ENCODE measurements at regions not wholly inside any gene's neighbourhood (a gene's known extent, or its start where the extent isn't known, plus 50 kb on each side); places are given as distances from the start of the nearest gene placed in this dataset.

GRCh38 chr6:165742047-165742446 lies 79.0 kb upstream of the PDE10A start:
- no peaks in the 10 kb centered on the region for H3K36me3 ChIP-seq (ENCODE audit: control insufficient read depth, insufficient read depth, low read length)

GRCh38 chr6:165737396-165737795 lies 74.4 kb upstream of the PDE10A start:
- Histone ChIP-seq H3K9ac (ENCODE audit: low read length) (no peak overlapping the region), H3K27me3 (ENCODE audit: control insufficient read depth, insufficient read depth, low read length) (no peaks in the 10 kb centered on the region), H3K4me3 (ENCODE audit: low read length) (no peak overlapping the region), H3K27ac (ENCODE audit: low read depth, low read length) (no peak overlapping the region), H3K4me1 (ENCODE audit: control insufficient read depth, insufficient read depth, low read length) (no peaks in the 10 kb centered on the region), H3K36me3 (ENCODE audit: control insufficient read depth, insufficient read depth, low read length) (no peaks in the 10 kb centered on the region)

More at GRCh38 chr6:165742047-165742446, 79.0 kb upstream of the PDE10A start:
- no peak overlapping the region for H3K27ac ChIP-seq (ENCODE audit: low read depth, low read length)
- no peaks in the 10 kb centered on the region for H3K27me3 ChIP-seq (ENCODE audit: control insufficient read depth, insufficient read depth, low read length)
- H3K4me3 ChIP-seq (ENCODE audit: low read length) = no peak overlapping the region
- no peaks in the 10 kb centered on the region for H3K4me1 ChIP-seq (ENCODE audit: control insufficient read depth, insufficient read depth, low read length)
- H3K9ac ChIP-seq (ENCODE audit: low read length) = no peak overlapping the region

GRCh38 chr6:165735065-165735464 lies 72.0 kb upstream of the PDE10A start:
- Histone ChIP-seq H3K4me1 (ENCODE audit: control insufficient read depth, insufficient read depth, low read length) (no peaks in the 10 kb centered on the region), H3K27me3 (ENCODE audit: control insufficient read depth, insufficient read depth, low read length) (no peaks in the 10 kb centered on the region), H3K36me3 (ENCODE audit: control insufficient read depth, insufficient read depth, low read length) (no peaks in the 10 kb centered on the region), H3K9ac (ENCODE audit: low read length) (no peak overlapping the region), H3K4me3 (ENCODE audit: low read length) (no peak overlapping the region), H3K27ac (ENCODE audit: low read depth, low read length) (no peak overlapping the region)

GRCh38 chr6:165733489-165733791 lies 70.4 kb upstream of the PDE10A start:
- no peaks in the 10 kb centered on the region for H3K4me1 ChIP-seq (ENCODE audit: control insufficient read depth, insufficient read depth, low read length)
- no peaks in the 10 kb centered on the region for H3K36me3 ChIP-seq (ENCODE audit: control insufficient read depth, insufficient read depth, low read length)
- H3K4me3 ChIP-seq (ENCODE audit: low read length) = no peak overlapping the region
- no peaks in the 10 kb centered on the region for H3K27me3 ChIP-seq (ENCODE audit: control insufficient read depth, insufficient read depth, low read length)
- no peak overlapping the region for H3K27ac ChIP-seq (ENCODE audit: low read depth, low read length)
- no peak overlapping the region for H3K9ac ChIP-seq (ENCODE audit: low read length)

- Histone ChIP-seq H3K27me3 (ENCODE audit: control insufficient read depth, insufficient read depth, low read length) (no peaks in the 10 kb centered on the region), H3K9ac (ENCODE audit: low read length) (no peak overlapping the region), H3K4me1 (ENCODE audit: control insufficient read depth, insufficient read depth, low read length) (no peaks in the 10 kb centered on the region), H3K27ac (ENCODE audit: low read depth, low read length) (no peak overlapping the region), H3K4me3 (ENCODE audit: low read length) (no peak overlapping the region), H3K36me3 (ENCODE audit: control insufficient read depth, insufficient read depth, low read length) (no peaks in the 10 kb centered on the region)
Observed at GRCh38 chr6:165732696-165733488, 69.9 kb upstream of the PDE10A start.

- Histone ChIP-seq H3K9ac (ENCODE audit: low read length) (no peak overlapping the region), H3K4me1 (ENCODE audit: control insufficient read depth, insufficient read depth, low read length) (no peaks in the 10 kb centered on the region), H3K36me3 (ENCODE audit: control insufficient read depth, insufficient read depth, low read length) (no peaks in the 10 kb centered on the region), H3K4me3 (ENCODE audit: low read length) (no peak overlapping the region), H3K27me3 (ENCODE audit: control insufficient read depth, insufficient read depth, low read length) (no peaks in the 10 kb centered on the region), H3K27ac (ENCODE audit: low read depth, low read length) (no peak overlapping the region)
Observed at GRCh38 chr6:165729307-165729936, 66.4 kb upstream of the PDE10A start.

GRCh38 chr6:165728216-165728615 lies 65.2 kb upstream of the PDE10A start:
- Histone ChIP-seq H3K4me1 (ENCODE audit: control insufficient read depth, insufficient read depth, low read length) (no peaks in the 10 kb centered on the region), H3K4me3 (ENCODE audit: low read length) (no peak overlapping the region), H3K27ac (ENCODE audit: low read depth, low read length) (no peak overlapping the region)

GRCh38 chr6:165726965-165727381 lies 63.9 kb upstream of the PDE10A start:
- H3K27me3 ChIP-seq (ENCODE audit: control insufficient read depth, insufficient read depth, low read length) = no peaks in the 10 kb centered on the region
- H3K4me3 ChIP-seq (ENCODE audit: low read length) = no peak overlapping the region
- no peak overlapping the region for H3K9ac ChIP-seq (ENCODE audit: low read length)
- H3K36me3 ChIP-seq (ENCODE audit: control insufficient read depth, insufficient read depth, low read length) = no peaks in the 10 kb centered on the region
- no peak overlapping the region for H3K27ac ChIP-seq (ENCODE audit: low read depth, low read length)
- no peaks in the 10 kb centered on the region for H3K4me1 ChIP-seq (ENCODE audit: control insufficient read depth, insufficient read depth, low read length)

More at GRCh38 chr6:165728216-165728615, 65.2 kb upstream of the PDE10A start:
- no peaks in the 10 kb centered on the region for H3K36me3 ChIP-seq (ENCODE audit: control insufficient read depth, insufficient read depth, low read length)
- H3K9ac ChIP-seq (ENCODE audit: low read length) = no peak overlapping the region
- H3K27me3 ChIP-seq (ENCODE audit: control insufficient read depth, insufficient read depth, low read length) = no peaks in the 10 kb centered on the region

- no peaks in the 10 kb centered on the region for H3K27me3 ChIP-seq (ENCODE audit: control insufficient read depth, insufficient read depth, low read length)
- H3K4me3 ChIP-seq (ENCODE audit: low read length) = no peak overlapping the region
- H3K36me3 ChIP-seq (ENCODE audit: control insufficient read depth, insufficient read depth, low read length) = no peaks in the 10 kb centered on the region
- no peak overlapping the region for H3K9ac ChIP-seq (ENCODE audit: low read length)
- H3K27ac ChIP-seq (ENCODE audit: low read depth, low read length) = no peak overlapping the region
- H3K4me1 ChIP-seq (ENCODE audit: control insufficient read depth, insufficient read depth, low read length) = no peaks in the 10 kb centered on the region
Observed at GRCh38 chr6:165726290-165726875, 63.3 kb upstream of the PDE10A start.

GRCh38 chr6:165725201-165725600 lies 62.2 kb upstream of the PDE10A start:
- no peak overlapping the region for H3K4me3 ChIP-seq (ENCODE audit: low read length)
- H3K36me3 ChIP-seq (ENCODE audit: control insufficient read depth, insufficient read depth, low read length) = no peaks in the 10 kb centered on the region
- no peak overlapping the region for H3K27ac ChIP-seq (ENCODE audit: low read depth, low read length)
- H3K9ac ChIP-seq (ENCODE audit: low read length) = no peak overlapping the region
- H3K4me1 ChIP-seq (ENCODE audit: control insufficient read depth, insufficient read depth, low read length) = no peaks in the 10 kb centered on the region
- no peaks in the 10 kb centered on the region for H3K27me3 ChIP-seq (ENCODE audit: control insufficient read depth, insufficient read depth, low read length)

GRCh38 chr6:165723326-165723725 lies 60.3 kb upstream of the PDE10A start:
- Histone ChIP-seq H3K4me1 (ENCODE audit: control insufficient read depth, insufficient read depth, low read length) (no peaks in the 10 kb centered on the region), H3K27ac (ENCODE audit: low read depth, low read length) (no peak overlapping the region), H3K27me3 (ENCODE audit: control insufficient read depth, insufficient read depth, low read length) (no peaks in the 10 kb centered on the region), H3K9ac (ENCODE audit: low read length) (no peak overlapping the region), H3K36me3 (ENCODE audit: control insufficient read depth, insufficient read depth, low read length) (no peaks in the 10 kb centered on the region), H3K4me3 (ENCODE audit: low read length) (no peak overlapping the region)

GRCh38 chr6:165722022-165722421 lies 59.0 kb upstream of the PDE10A start:
- Histone ChIP-seq H3K9ac (ENCODE audit: low read length) (no peak overlapping the region), H3K4me3 (ENCODE audit: low read length) (no peak overlapping the region), H3K36me3 (ENCODE audit: control insufficient read depth, insufficient read depth, low read length) (no peaks in the 10 kb centered on the region), H3K27ac (ENCODE audit: low read depth, low read length) (no peak overlapping the region), H3K27me3 (ENCODE audit: control insufficient read depth, insufficient read depth, low read length) (no peaks in the 10 kb centered on the region), H3K4me1 (ENCODE audit: control insufficient read depth, insufficient read depth, low read length) (no peaks in the 10 kb centered on the region)

GRCh38 chr6:165721356-165721755 lies 58.3 kb upstream of the PDE10A start:
- Histone ChIP-seq H3K4me1 (ENCODE audit: control insufficient read depth, insufficient read depth, low read length) (no peaks in the 10 kb centered on the region), H3K36me3 (ENCODE audit: control insufficient read depth, insufficient read depth, low read length) (no peaks in the 10 kb centered on the region), H3K27me3 (ENCODE audit: control insufficient read depth, insufficient read depth, low read length) (no peaks in the 10 kb centered on the region), H3K27ac (ENCODE audit: low read depth, low read length) (no peak overlapping the region), H3K4me3 (ENCODE audit: low read length) (no peak overlapping the region), H3K9ac (ENCODE audit: low read length) (no peak overlapping the region)
